Endothelial cell of umbilical vein (primary cell): ENCODE measurements at regions not wholly inside any gene's neighbourhood (a gene's known extent, or its start where the extent isn't known, plus 50 kb on each side); places are given as distances from the start of the nearest gene placed in this dataset.
A peak's percentile ranks its signal among the peaks of the same experiment; 100 is the strongest.

Experiments used
- BruUV-seq: library from RNA; stranded (reverse); fragments of 400-500 nt; replicated peaks from 2 replicates; lab custom pipeline; 2021; lab: Mats Ljungman, UMichigan
- CTCF ChIA-PET: fragments of 300-600, 350-600 bp; sonication (Branson Sonifier 250); formaldehyde crosslinking; loops from one replicate; lab custom pipeline; 2021; ENCODE audit warnings: antibody characterized with exemption, inconsistent platforms; lab: Charles Lee
- POLR2A ChIA-PET: fragments of 300-600, 350-600 bp; sonication (Branson Sonifier 250); formaldehyde crosslinking; loops from one replicate; lab custom pipeline; 2021; ENCODE audit warnings: antibody characterized with exemption, inconsistent platforms; lab: Charles Lee
- DNase-seq: peaks from one replicate; pipeline ENCODE4 v3.0.0-alpha.2; 2011; ENCODE audit warnings: low read depth, low spot score
- FAIRE-seq: peaks from 2 replicates; lab custom pipeline; 2011; peaks lifted over from hg19 to GRCh38; lab: Jason Lieb, UNC
- H2AFZ ChIP-seq: 2 replicates; pipeline ENCODE4 v1.6.0; 2012; ENCODE audit warnings: low read depth, low read length, control low read depth, inconsistent platforms
- H3K27ac ChIP-seq: 2 replicates; pipeline ENCODE4 v1.5.1; 2011; ENCODE audit warnings: low read depth, mild to moderate bottlenecking, control low read depth, low read length, moderate library complexity; ENCODE audit not compliant: insufficient read depth
- H3K27me3 ChIP-seq, 2 experiments: 2 replicates each; pipeline versions ENCODE4 v1.6.0 to v1.6.1; 2011; ENCODE audit warnings: low read length in 2 of 2, mixed read lengths in 1 of 2; ENCODE audit not compliant: control insufficient read depth in 2 of 2, insufficient read depth in 2 of 2
- H3K36me3 ChIP-seq, 2 experiments: 2 replicates in 1 of 2; 3 replicates in 1 of 2; pipeline ENCODE4 v1.5.1; 2011; ENCODE audit warnings: low read length in 2 of 2, mild to moderate bottlenecking in 1 of 2, moderate library complexity in 1 of 2; ENCODE audit not compliant: control insufficient read depth in 2 of 2, insufficient read depth in 2 of 2; ENCODE audit errors: extremely low read depth in 1 of 2
- H3K4me1 ChIP-seq: 3 replicates; pipeline ENCODE4 v1.5.1; 2011; ENCODE audit warnings: mild to moderate bottlenecking, low read length; ENCODE audit not compliant: control insufficient read depth, insufficient read depth; ENCODE audit errors: extremely low read depth
- H3K4me2 ChIP-seq: 2 replicates; pipeline ENCODE4 v1.6.1; 2011; ENCODE audit warnings: low read length, control low read depth, mixed read lengths; ENCODE audit not compliant: insufficient read depth
- H3K4me3 ChIP-seq, 3 experiments: fragments of 200-600 bp in 1 of 3; sonication (generic), shearing (Covaris generic) in 1 of 3; replicated peaks in 1 of 3; 2 replicates each; pipeline ENCODE4 v1.5.1; 2011 to 2016; ENCODE audit warnings: control low read depth in 3 of 3, low read length in 3 of 3, mild to moderate bottlenecking in 2 of 3, inconsistent platforms in 1 of 3, low read depth in 1 of 3, moderate library complexity in 1 of 3; ENCODE audit not compliant: insufficient read depth in 1 of 3
- H3K79me2 ChIP-seq: 2 replicates; pipeline ENCODE4 v1.6.0; 2012; ENCODE audit warnings: low read length, inconsistent platforms; ENCODE audit not compliant: control insufficient read depth, insufficient read depth
- H3K9ac ChIP-seq: replicated peaks from 2 replicates; pipeline ENCODE3; 2011; ENCODE audit warnings: low read length, control low read depth; ENCODE audit not compliant: insufficient read depth; ENCODE audit errors: extremely low read depth
- H3K9me1 ChIP-seq: replicated peaks from 3 replicates; pipeline ENCODE4 v1.6.0; 2011; ENCODE audit warnings: mild to moderate bottlenecking, low read length; ENCODE audit not compliant: control insufficient read depth, insufficient read depth; ENCODE audit errors: extremely low read depth
- H3K9me3 ChIP-seq: replicated peaks from 2 replicates; pipeline ENCODE4 v1.5.1; 2012; ENCODE audit warnings: low read length, inconsistent platforms; ENCODE audit not compliant: control insufficient read depth, insufficient read depth
- H4K20me1 ChIP-seq: replicated peaks from 2 replicates; pipeline ENCODE3; 2011; ENCODE audit warnings: mild to moderate bottlenecking, low read length; ENCODE audit not compliant: control insufficient read depth, insufficient read depth; ENCODE audit errors: extremely low read depth
- GATA2 ChIP-seq: IDR thresholded peaks from 2 replicates; pipeline ENCODE4 v1.7.0; 2011; ENCODE audit warnings: low read depth, mild to moderate bottlenecking, moderate library complexity, mixed read lengths, low read length; ENCODE audit not compliant: insufficient read length, insufficient read depth
- MYC ChIP-seq: IDR thresholded peaks from one replicate; pipeline ENCODE4 v1.6.1; 2011; ENCODE audit warnings: mild to moderate bottlenecking, low read depth, low read length
- POLR2A ChIP-seq: IDR thresholded peaks from 2 replicates; pipeline ENCODE4 v1.6.1; 2012; ENCODE audit warnings: low read depth, mild to moderate bottlenecking, control low read depth, low read length
- POLR2AphosphoS5 ChIP-seq: IDR thresholded peaks from 2 replicates; pipeline ENCODE4 v1.6.1; 2012; ENCODE audit warnings: low read depth, mild to moderate bottlenecking, control low read depth, low read length, moderate library complexity; ENCODE audit not compliant: insufficient read depth
- dilution Hi-C: fragments of 300-500 bp; cut with MboI; formaldehyde crosslinking; loops from one replicate; pipeline ENCODE4 v1.15.0; 2019; ENCODE audit warnings: low sequenced_read_pairs; ENCODE audit not compliant: extremely low pct_ligation_motif_present
- intact Hi-C: fragments of 100-400 bp; cut with micrococcal nuclease; formaldehyde crosslinking; loops from one replicate; pipeline ENCODE4 v1.10.0; 2022

DNA sequence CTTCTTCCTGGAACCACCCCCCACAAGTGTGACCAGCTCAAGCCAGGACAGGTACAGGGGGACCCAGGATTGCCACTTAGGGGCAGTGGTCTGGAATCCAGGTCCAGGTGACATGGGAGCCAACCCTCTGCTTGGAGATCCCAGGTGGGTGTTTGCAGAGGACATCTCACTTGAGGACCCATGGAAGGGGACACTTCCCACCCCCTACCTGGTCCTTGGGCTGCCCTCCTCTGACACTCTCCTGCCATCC, 145.5 kb downstream of the SEC14L1 start:
- no TSS peak for BruUV-seq
- Histone ChIP-seq H3K4me3 (no peak overlapping the region), H3K27me3 (peaks cover 0 to 2% of the 10 kb centered on the region in 2 experiments), H3K4me1 (peaks cover 17% of the 10 kb centered on the region), H4K20me1 (no peaks in the 10 kb centered on the region), H2AFZ (no peak overlapping the region), H3K9me3 (no peaks in the 10 kb centered on the region), H3K4me2 (no peak overlapping the region), H3K9me1 (no peaks in the 10 kb centered on the region), H3K9ac (no peak overlapping the region), H3K36me3 (no peaks in the 10 kb centered on the region), H3K27ac (no peak overlapping the region), H3K79me2 (no peaks in the 10 kb centered on the region)
- FAIRE-seq (no peak), DNase-seq (no peak)
- ChIA-PET CTCF (interaction anchor here (1.0 to 1.1 kb wide), 2 partner anchors 45 to 230 kb away, joined by 3 to 4 read pairs; no protein-coding TSS in a partner anchor), POLR2A (no interaction called here)
- no peak for TF ChIP-seq POLR2A
- no peak for TF ChIP-seq POLR2AphosphoS5
- intact Hi-C loops, result no loop called here
- dilution Hi-C loops, result no loop called here

DNA sequence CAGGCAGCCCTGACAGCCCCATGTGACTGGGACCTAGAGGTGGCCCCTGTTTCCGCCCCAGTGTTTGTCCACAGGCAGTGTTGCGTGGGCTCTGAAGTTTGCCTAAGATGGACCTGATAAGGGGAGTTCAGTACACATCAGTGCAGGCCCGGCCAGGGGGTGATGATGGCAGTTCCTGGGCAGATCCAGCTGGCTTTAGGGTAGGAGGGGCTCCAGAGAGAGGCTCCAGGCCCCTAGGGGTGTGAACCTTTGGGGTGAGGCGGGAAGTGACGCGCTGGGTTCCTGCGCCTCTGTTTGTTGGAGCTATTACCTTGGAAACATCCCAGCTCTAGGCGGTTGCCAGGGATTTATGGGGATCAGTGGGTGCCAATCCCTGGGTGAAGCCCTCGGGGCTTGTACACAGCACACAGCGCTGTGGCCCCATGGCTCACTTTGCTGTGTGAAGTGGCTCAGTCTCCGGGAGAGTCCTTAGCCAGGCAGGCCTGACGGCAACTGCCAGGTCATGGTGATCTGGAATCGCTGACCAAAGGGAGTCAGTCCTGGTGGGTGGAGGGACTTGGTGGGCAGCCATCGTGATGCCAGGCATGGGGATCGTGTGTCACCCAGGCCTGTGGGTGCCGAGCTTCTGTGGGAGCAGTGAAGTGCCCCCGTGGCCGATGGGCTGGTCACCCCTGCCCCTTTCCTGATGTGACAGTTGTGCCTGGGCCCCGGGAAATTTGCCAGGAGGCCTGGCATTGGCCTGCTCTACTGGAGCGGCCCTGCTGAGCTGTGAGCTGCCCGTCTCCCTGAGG, 146.1 kb downstream of the SEC14L1 start:
- dilution Hi-C loops, result no loop called here
- FAIRE-seq, result no peak
- POLR2A ChIA-PET, result interaction anchor here (0.6 to 1.5 kb wide), 2 partner anchors 36 to 484 kb away, joined by 3 read pairs; no protein-coding TSS in a partner anchor
- Histone ChIP-seq H3K9me3 (no peaks in the 10 kb centered on the region), H3K4me2 (no peak overlapping the region), H3K79me2 (no peaks in the 10 kb centered on the region), H3K36me3 (no peaks in the 10 kb centered on the region), H3K27ac (peak overlapping the region; percentile 2), H4K20me1 (no peaks in the 10 kb centered on the region), H2AFZ (no peak overlapping the region), H3K9me1 (no peaks in the 10 kb centered on the region), H3K27me3 (peaks cover 0 to under 1% of the 10 kb centered on the region in 2 experiments), H3K4me3 (no peak overlapping the region), H3K4me1 (peaks cover 17% of the 10 kb centered on the region), H3K9ac (no peak overlapping the region)
- TF ChIP-seq MYC (no peak), GATA2 (peak; percentile 45)
- DNase-seq, result no peak
- CTCF ChIA-PET, result interaction anchor here (0.8 to 1.5 kb wide), 5 partner anchors 11 to 198 kb away, joined by 3 to 5 read pairs (median 3); no protein-coding TSS in a partner anchor
- no TSS peak for BruUV-seq
- intact Hi-C loops, result no loop called here
